GM12864 (cell line): ENCODE measurements at regions not wholly inside any gene's neighbourhood (a gene's known extent, or its start where the extent isn't known, plus 50 kb on each side); places are given as distances from the start of the nearest gene placed in this dataset.

Source experiments
- DNase-seq: peaks from one replicate; pipeline ENCODE4 v3.0.0-alpha.2; 2011; ENCODE audit warnings: low read depth
- H3K4me3 ChIP-seq: 2 replicates; pipeline ENCODE4 v1.5.1; 2011; ENCODE audit warnings: mild to moderate bottlenecking, low read depth, low read length, control low read depth
- CTCF ChIP-seq: IDR thresholded peaks from 2 replicates; pipeline ENCODE4 v1.5.1; 2011; ENCODE audit warnings: low read depth, mild to moderate bottlenecking, moderate library complexity, low read length, control low read depth, inconsistent platforms; ENCODE audit errors: missing control alignments

DNA sequence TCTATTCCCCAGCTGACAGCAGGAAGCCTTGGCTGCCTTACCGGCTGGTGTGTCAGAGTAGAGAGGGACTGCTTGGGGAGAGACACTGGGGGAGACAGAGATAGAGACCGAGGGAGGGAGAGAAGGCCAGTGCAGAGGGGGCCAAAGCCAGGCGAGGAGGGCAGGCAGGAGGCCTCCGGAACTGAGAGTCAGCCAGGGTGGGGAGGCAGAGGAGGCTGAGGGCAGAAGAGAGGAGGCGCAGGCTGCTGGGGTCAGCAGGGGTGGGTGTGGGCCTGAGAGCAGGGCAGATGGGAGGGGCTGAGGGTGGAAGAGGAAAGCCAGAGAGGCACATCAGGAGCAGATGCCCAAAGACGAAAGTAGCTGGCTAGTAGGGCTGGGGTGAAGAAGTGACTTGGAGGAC, 57.2 kb upstream of the PAX2 start:
- no peak for DNase-seq
- H3K4me3 ChIP-seq, result no peak overlapping the region
- no peak for TF ChIP-seq CTCF

- H3K4me3 ChIP-seq, result no peak overlapping the region
- DNase-seq, result no peak
- TF ChIP-seq CTCF, result no peak
These were observed 51.6 kb upstream of the PAX2 start for GRCh38 chr10:100693821-100694220.
